GM18870 (cell line): ENCODE measurements at regions not wholly inside any gene's neighbourhood (a gene's known extent, or its start where the extent isn't known, plus 50 kb on each side); places are given as distances from the start of the nearest gene placed in this dataset.
"Not testable (repeated sequence)": the region's sequence is repeated elsewhere in the genome, so short reads cannot be mapped to it uniquely, and the experiment has no call there.

ENCODE experiments used
- ATAC-seq: cut with Tn5 transposase; IDR thresholded peaks from one replicate; pipeline ENCODE4 v1.9.1; 2021; ENCODE audit warnings: moderate library complexity; ENCODE audit not compliant: unreplicated experiment

- no peak for ATAC-seq
These were observed 764.5 kb downstream of the TMTC2 start for GRCh38 chr12:83451189-83451588.

- ATAC-seq = no peak
These were observed 747.9 kb downstream of the TMTC2 start for GRCh38 chr12:83434600-83434999.

GRCh38 chr12:83432176-83432719 lies 745.5 kb downstream of the TMTC2 start:
- no peak for ATAC-seq

GRCh38 chr12:83427586-83428136 lies 741.0 kb downstream of the TMTC2 start:
- not testable (repeated sequence) for ATAC-seq

GRCh38 chr12:83414981-83415380 lies 728.3 kb downstream of the TMTC2 start:
- ATAC-seq = no peak

GRCh38 chr12:83408851-83409250 lies 722.1 kb downstream of the TMTC2 start:
- no peak for ATAC-seq

- ATAC-seq = no peak
These were observed 721.4 kb downstream of the TMTC2 start for GRCh38 chr12:83408146-83408545.

GRCh38 chr12:83404521-83404920 lies 717.8 kb downstream of the TMTC2 start:
- no peak for ATAC-seq

- no peak for ATAC-seq
These were observed 703.5 kb downstream of the TMTC2 start for GRCh38 chr12:83390186-83390585.

GRCh38 chr12:83389237-83389996 lies 702.7 kb downstream of the TMTC2 start:
- ATAC-seq = peak; percentile 56

GRCh38 chr12:83388551-83388950 lies 701.8 kb downstream of the TMTC2 start:
- ATAC-seq = peak; percentile 55

GRCh38 chr12:83386527-83387264 lies 700.0 kb downstream of the TMTC2 start:
- no peak for ATAC-seq

GRCh38 chr12:83378186-83378727 lies 691.6 kb downstream of the TMTC2 start:
- ATAC-seq = no peak

GRCh38 chr12:83365317-83365716 lies 678.6 kb downstream of the TMTC2 start:
- ATAC-seq = no peak

- ATAC-seq = no peak
These were observed 674.8 kb downstream of the TMTC2 start for GRCh38 chr12:83361475-83361874.

GRCh38 chr12:83361071-83361470 lies 674.4 kb downstream of the TMTC2 start:
- no peak for ATAC-seq

GRCh38 chr12:83349907-83350611 lies 663.4 kb downstream of the TMTC2 start:
- no peak for ATAC-seq

- ATAC-seq = no peak
These were observed 659.6 kb downstream of the TMTC2 start for GRCh38 chr12:83346333-83346732.

- ATAC-seq = no peak
These were observed 657.1 kb downstream of the TMTC2 start for GRCh38 chr12:83343767-83344166.

- no peak for ATAC-seq
These were observed 649.0 kb downstream of the TMTC2 start for GRCh38 chr12:83335748-83336147.

- no peak for ATAC-seq
These were observed 640.0 kb downstream of the TMTC2 start for GRCh38 chr12:83326666-83327065.
